ENCODE measurements at regions not wholly inside any gene's neighbourhood (a gene's known extent, or its start where the extent isn't known, plus 50 kb on each side); places are given as distances from the start of the nearest gene placed in this dataset.

DNA sequence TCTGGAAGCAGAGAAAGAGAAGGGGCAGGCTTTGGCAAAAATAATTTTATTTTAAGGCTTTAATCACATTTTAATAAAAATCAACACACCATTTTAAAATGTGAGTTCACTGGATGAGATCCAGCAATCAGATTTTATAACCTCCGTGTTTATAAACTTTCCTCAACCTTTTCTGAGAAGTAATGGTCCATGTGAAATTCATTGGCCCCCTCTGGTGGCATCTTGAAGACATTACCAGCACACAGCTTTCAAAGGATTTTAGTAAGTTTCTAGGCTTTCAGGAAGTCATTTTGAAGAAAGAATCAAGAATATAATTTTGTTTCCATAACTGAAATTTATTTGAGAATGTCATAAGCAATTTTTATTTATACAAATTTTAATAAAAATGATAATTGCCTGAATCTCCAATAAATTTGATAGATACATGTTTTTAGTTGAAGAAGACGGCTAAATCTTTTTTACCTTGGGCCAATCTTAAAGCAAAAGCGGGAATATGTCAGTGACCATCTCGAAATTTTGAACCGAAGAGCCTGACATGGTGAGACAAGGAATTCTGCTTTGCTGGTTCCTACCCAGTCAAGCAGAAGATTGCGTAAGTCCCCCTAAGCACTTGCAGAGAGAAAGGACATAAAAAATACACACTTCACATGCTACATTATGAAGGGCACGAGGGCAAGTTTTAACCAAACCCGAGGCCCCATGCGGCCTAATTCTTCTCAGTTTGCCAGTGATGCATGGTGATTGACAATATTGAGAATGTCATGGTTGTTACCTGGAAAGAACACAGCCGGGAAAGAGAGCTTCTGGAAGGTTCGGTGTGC lies 128.4 kb upstream of the CBLN2 start:
- H3K27ac Mint-ChIP-seq (ENCODE audit: unreplicated experiment): no peak overlapping the region
- H3K36me3 Mint-ChIP-seq (ENCODE audit: low read depth): no peaks in the 10 kb centered on the region
- peaks cover 13% of the 10 kb centered on the region for H3K27me3 Mint-ChIP-seq (ENCODE audit: low read depth)
- no peak for DNase-seq (ENCODE audit: low spot score)
- no peak overlapping the region for H3K4me3 Mint-ChIP-seq (ENCODE audit: unreplicated experiment)
- H3K4me1 Mint-ChIP-seq (ENCODE audit: low read depth): no peaks in the 10 kb centered on the region
- TF ChIP-seq, protein P1, sequence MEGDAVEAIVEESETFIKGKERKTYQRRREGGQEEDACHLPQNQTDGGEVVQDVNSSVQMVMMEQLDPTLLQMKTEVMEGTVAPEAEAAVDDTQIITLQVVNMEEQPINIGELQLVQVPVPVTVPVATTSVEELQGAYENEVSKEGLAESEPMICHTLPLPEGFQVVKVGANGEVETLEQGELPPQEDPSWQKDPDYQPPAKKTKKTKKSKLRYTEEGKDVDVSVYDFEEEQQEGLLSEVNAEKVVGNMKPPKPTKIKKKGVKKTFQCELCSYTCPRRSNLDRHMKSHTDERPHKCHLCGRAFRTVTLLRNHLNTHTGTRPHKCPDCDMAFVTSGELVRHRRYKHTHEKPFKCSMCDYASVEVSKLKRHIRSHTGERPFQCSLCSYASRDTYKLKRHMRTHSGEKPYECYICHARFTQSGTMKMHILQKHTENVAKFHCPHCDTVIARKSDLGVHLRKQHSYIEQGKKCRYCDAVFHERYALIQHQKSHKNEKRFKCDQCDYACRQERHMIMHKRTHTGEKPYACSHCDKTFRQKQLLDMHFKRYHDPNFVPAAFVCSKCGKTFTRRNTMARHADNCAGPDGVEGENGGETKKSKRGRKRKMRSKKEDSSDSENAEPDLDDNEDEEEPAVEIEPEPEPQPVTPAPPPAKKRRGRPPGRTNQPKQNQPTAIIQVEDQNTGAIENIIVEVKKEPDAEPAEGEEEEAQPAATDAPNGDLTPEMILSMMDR (IDR thresholded peaks at IDR 0.05): peak; percentile 87
- no peaks in the 10 kb centered on the region for H3K9me3 Mint-ChIP-seq (ENCODE audit: low read depth)

DNA sequence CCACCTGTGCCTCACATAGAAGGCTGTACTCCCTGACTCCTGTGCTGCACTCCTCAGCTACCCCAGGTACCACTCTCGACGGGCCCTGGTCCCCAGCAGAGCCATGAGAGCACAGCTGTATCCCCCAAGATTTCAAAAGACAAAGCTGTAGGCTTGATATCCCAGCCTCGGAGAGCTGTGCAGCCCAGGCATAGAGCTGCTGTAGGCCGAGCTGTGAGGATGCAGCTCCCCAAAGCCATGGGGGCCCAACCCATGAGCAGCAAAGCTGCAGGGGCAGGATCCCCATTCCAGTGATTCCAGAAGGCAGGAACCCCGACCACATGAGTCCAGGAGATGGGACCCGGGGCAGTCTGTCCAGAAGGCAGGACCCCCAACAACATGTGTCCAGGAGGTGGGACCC lies 123.8 kb upstream of the CBLN2 start:
- no peak for DNase-seq (ENCODE audit: low spot score)
- H3K4me1 Mint-ChIP-seq (ENCODE audit: low read depth): no peaks in the 10 kb centered on the region
- TF ChIP-seq, protein P1 (IDR thresholded peaks at IDR 0.05): no peak
- H3K36me3 Mint-ChIP-seq (ENCODE audit: low read depth): no peaks in the 10 kb centered on the region
- H3K9me3 Mint-ChIP-seq (ENCODE audit: low read depth): no peaks in the 10 kb centered on the region
- no peak overlapping the region for H3K4me3 Mint-ChIP-seq (ENCODE audit: unreplicated experiment)
- peaks cover 11% of the 10 kb centered on the region for H3K27me3 Mint-ChIP-seq (ENCODE audit: low read depth)
- H3K27ac Mint-ChIP-seq (ENCODE audit: unreplicated experiment): no peak overlapping the region

DNA sequence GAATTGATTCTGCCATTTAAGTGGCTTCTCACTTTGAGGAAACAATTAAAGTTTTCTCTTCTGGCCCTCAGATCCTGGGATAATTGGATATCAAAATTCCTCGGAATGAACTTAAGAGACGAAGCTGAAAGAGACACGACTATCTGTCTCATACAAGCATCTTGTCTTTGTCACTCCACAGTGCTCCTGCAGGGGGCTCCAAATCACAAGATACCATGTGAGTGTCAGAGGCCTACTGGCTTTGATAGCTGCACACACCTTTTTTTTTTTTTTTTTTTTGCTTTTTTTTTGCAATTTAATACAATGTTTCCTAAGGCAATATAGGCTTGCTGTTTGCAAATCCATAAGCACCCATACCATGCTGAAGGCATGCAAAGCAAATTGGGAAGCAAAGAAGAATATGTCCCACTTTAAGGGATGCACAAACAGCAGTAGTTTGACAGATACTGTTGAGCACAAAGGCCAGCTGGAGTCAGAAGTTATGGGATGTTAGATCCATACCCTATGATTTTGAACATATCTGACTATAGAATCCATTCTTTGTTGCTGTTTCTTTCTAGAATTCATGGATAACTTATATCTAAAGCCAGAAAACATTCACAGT lies 109.0 kb upstream of the CBLN2 start:
- Mint-ChIP-seq H3K27ac (ENCODE audit: unreplicated experiment) (no peak overlapping the region), H3K27me3 (ENCODE audit: low read depth) (peaks cover 14% of the 10 kb centered on the region), H3K9me3 (ENCODE audit: low read depth) (peaks cover 2% of the 10 kb centered on the region), H3K36me3 (ENCODE audit: low read depth) (no peaks in the 10 kb centered on the region), H3K4me1 (ENCODE audit: low read depth) (no peaks in the 10 kb centered on the region), H3K4me3 (ENCODE audit: unreplicated experiment) (no peak overlapping the region)
- no peak for DNase-seq (ENCODE audit: low spot score)
- TF ChIP-seq, protein P1 (IDR thresholded peaks at IDR 0.05): peak; percentile 67

DNA sequence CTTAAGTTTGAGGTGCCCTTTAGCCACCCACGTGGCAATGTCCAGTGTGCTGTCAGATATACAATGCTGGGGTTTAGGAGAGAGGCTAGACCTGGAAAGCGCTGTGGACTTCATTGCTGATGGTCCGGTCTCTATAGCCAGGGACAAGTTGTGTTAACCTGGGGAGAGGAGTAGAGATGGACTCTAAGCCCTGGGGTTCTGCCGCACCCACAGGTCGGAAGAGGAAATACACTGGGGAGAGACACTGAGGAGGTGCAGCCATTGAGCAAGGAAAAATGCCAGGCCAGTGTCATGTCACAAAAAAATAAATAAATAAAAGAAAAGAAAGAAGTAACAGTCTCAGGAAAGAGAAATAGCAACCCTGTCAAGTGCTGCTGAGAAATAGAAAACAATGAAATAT lies 106.9 kb upstream of the CBLN2 start:
- no peak overlapping the region for H3K27ac Mint-ChIP-seq (ENCODE audit: unreplicated experiment)
- TF ChIP-seq, protein P1 (IDR thresholded peaks at IDR 0.05): no peak
- H3K36me3 Mint-ChIP-seq (ENCODE audit: low read depth): no peaks in the 10 kb centered on the region
- no peak for DNase-seq (ENCODE audit: low spot score)
- peaks cover 23% of the 10 kb centered on the region for H3K27me3 Mint-ChIP-seq (ENCODE audit: low read depth)
- H3K4me3 Mint-ChIP-seq (ENCODE audit: unreplicated experiment): no peak overlapping the region
- H3K9me3 Mint-ChIP-seq (ENCODE audit: low read depth): peaks cover 2% of the 10 kb centered on the region
- H3K4me1 Mint-ChIP-seq (ENCODE audit: low read depth): no peaks in the 10 kb centered on the region

DNA sequence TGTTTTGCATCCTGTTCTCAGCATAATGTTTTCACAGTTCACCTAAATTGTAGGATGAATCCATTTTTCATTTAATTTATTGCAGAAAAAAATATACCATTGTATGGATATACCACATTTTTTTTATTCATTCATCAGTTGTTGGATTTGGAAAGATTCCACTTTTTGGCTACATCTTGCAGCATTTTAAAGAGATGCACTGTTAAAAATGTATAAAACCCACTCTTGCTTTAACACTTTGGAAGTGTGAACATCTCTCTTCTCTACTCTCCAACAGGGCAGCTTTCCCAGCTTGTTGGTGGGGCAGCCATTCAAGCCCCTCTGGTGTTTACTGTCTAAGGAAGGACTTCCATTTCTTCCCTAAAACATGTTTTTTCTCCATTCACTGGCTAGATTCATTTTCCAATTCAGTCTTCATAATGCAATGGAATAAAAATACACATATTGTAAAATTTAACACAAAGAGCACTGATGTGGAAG lies 104.4 kb upstream of the CBLN2 start:
- Mint-ChIP-seq H3K27ac (ENCODE audit: unreplicated experiment) (no peak overlapping the region), H3K36me3 (ENCODE audit: low read depth) (no peaks in the 10 kb centered on the region), H3K27me3 (ENCODE audit: low read depth) (peaks cover 29% of the 10 kb centered on the region)

More for the DNA sequence above, 104.4 kb upstream of the CBLN2 start:
- H3K4me3 Mint-ChIP-seq (ENCODE audit: unreplicated experiment): no peak overlapping the region
- TF ChIP-seq, protein P1 (IDR thresholded peaks at IDR 0.05): no peak
- no peak for DNase-seq (ENCODE audit: low spot score)
- H3K9me3 Mint-ChIP-seq (ENCODE audit: low read depth): no peaks in the 10 kb centered on the region
- no peaks in the 10 kb centered on the region for H3K4me1 Mint-ChIP-seq (ENCODE audit: low read depth)

Measured in chondrocyte (in vitro differentiated cells).